K562 (cell line): ENCODE measurements at regions not wholly inside any gene's neighbourhood (a gene's known extent, or its start where the extent isn't known, plus 50 kb on each side); places are given as distances from the start of the nearest gene placed in this dataset.

ENCODE experiments used
- ATAC-seq: fragments of 200-7000 bp; cut with Tn5 transposase; 3 replicates; pipeline ENCODE4 v1.9.1; 2020; ENCODE audit warnings: moderate library complexity
- BruUV-seq: library from RNA; stranded (reverse); fragments of 400-500 nt; replicated peaks from 2 replicates; lab custom pipeline; 2021; lab: Mats Ljungman, UMichigan
- CTCF ChIA-PET: fragments of 300-600 bp; formaldehyde crosslinking; extraction: SDS; loops from one replicate; lab custom pipeline; 2021; ENCODE audit warnings: low intra/inter-chr PET ratio; lab: Yijun Ruan, JAX
- POLR2A ChIA-PET: fragments of 300-600, 350-650 bp; sonication (Branson Sonifier 250); formaldehyde crosslinking; extraction: SDS; loops from one replicate; lab custom pipeline; 2021; ENCODE audit warnings: antibody characterized with exemption, inconsistent platforms; lab: Yijun Ruan, JAX
- DNase-seq, 4 experiments: peaks; one replicate each; pipeline versions ENCODE4 v3.0.0 to v3.0.0-alpha.2; 2011 to 2018; ENCODE audit warnings: low spot score in 3 of 4, mixed read lengths in 3 of 4; ENCODE audit errors: extremely low read depth in 1 of 4
- FAIRE-seq: peaks from 2 replicates; lab custom pipeline; 2011; peaks lifted over from hg19 to GRCh38; lab: Jason Lieb, UNC
- H2AFZ ChIP-seq: 2 replicates; pipeline ENCODE4 v1.6.0; 2011; ENCODE audit warnings: low read depth, low read length, control low read depth, inconsistent platforms
- H3K27ac ChIP-seq: fragments of 200-600 bp; 3 replicates; pipeline ENCODE4 v1.8.0; 2011; ENCODE audit warnings: low read depth, mild to moderate bottlenecking, control low read depth, inconsistent platforms, low read length, moderate library complexity, mixed read lengths; ENCODE audit errors: extremely low read depth
- H3K27me3 ChIP-seq, 2 experiments: fragments of 300-600 bp in 1 of 2; 2 replicates in 1 of 2; 3 replicates in 1 of 2; pipeline versions ENCODE4 v1.6.0 to v1.8.0; 2011; ENCODE audit warnings: inconsistent platforms in 2 of 2, low read length in 2 of 2, mild to moderate bottlenecking in 1 of 2, mixed read lengths in 1 of 2, moderate library complexity in 1 of 2; ENCODE audit not compliant: control insufficient read depth in 2 of 2, insufficient read depth in 2 of 2
- H3K36me3 ChIP-seq: fragments of 300-600 bp; 3 replicates; pipeline ENCODE4 v1.8.0; 2011; ENCODE audit warnings: mild to moderate bottlenecking, low read length, inconsistent platforms; ENCODE audit not compliant: control insufficient read depth, insufficient read depth
- H3K4me1 ChIP-seq, 2 experiments: fragments of 200-600 bp in 1 of 2; replicated peaks in 1 of 2; 2 replicates in 1 of 2; 3 replicates in 1 of 2; pipeline versions ENCODE4 v1.5.1 to v1.8.0; 2011; ENCODE audit warnings: inconsistent platforms in 2 of 2, low read length in 2 of 2, mild to moderate bottlenecking in 1 of 2, mixed read lengths in 1 of 2, moderate library complexity in 1 of 2; ENCODE audit not compliant: control insufficient read depth in 2 of 2, insufficient read depth in 2 of 2
- H3K4me2 ChIP-seq: 2 replicates; pipeline ENCODE4 v1.6.1; 2011; ENCODE audit warnings: low read length, control low read depth, inconsistent platforms, mixed read lengths; ENCODE audit not compliant: insufficient read depth
- H3K4me3 ChIP-seq: fragments of 200-600 bp; sonication (generic), shearing (Covaris generic); 2 replicates; pipeline ENCODE4 v1.5.1; 2016; ENCODE audit warnings: control low read depth, inconsistent platforms
- H3K79me2 ChIP-seq: fragments of 200-600 bp; 3 replicates; pipeline ENCODE4 v1.8.0; 2011; ENCODE audit warnings: low read length, inconsistent platforms; ENCODE audit not compliant: control insufficient read depth, insufficient read depth
- H3K9ac ChIP-seq, 2 experiments: 2 replicates each; pipeline versions ENCODE4 v1.6.0 to v1.6.1; 2011; ENCODE audit warnings: low read depth in 2 of 2, low read length in 2 of 2, control low read depth in 1 of 2, inconsistent platforms in 1 of 2, mild to moderate bottlenecking in 1 of 2, mixed read lengths in 1 of 2; ENCODE audit not compliant: insufficient read depth in 1 of 2
- H3K9me1 ChIP-seq: one replicate; pipeline ENCODE4 v1.6.0; 2011; ENCODE audit warnings: inconsistent platforms, mild to moderate bottlenecking, low read length, moderate library complexity; ENCODE audit not compliant: control insufficient read depth, insufficient read depth
- H3K9me3 ChIP-seq: replicated peaks from 2 replicates; pipeline ENCODE4 v1.5.1; 2011; ENCODE audit warnings: low read depth, low read length, inconsistent platforms; ENCODE audit not compliant: control insufficient read depth, insufficient read depth
- H4K20me1 ChIP-seq: replicated peaks from 2 replicates; pipeline ENCODE4 v1.6.1; 2011; ENCODE audit warnings: low read length, inconsistent platforms, mixed read lengths; ENCODE audit not compliant: control insufficient read depth, insufficient read depth
- CHD4 ChIP-seq: fragments of 200-600 bp; sonication (generic); IDR thresholded peaks from 3 replicates; pipeline ENCODE4 v1.6.1; 2012; ENCODE audit warnings: low read depth, mild to moderate bottlenecking, mixed read lengths, low read length, inconsistent platforms; ENCODE audit not compliant: insufficient read depth, insufficient replicate concordance, poor library complexity, severe bottlenecking
- HNRNPL ChIP-seq: fragments of 200-400 bp; formaldehyde crosslinking; IDR thresholded peaks from 2 replicates; pipeline ENCODE4 v1.6.1; 2017; ENCODE audit warnings: low read depth, mild to moderate bottlenecking, low read length
- JUNB ChIP-seq: fragments of 450-650 bp; formaldehyde crosslinking; conservative IDR thresholded peaks from 2 replicates; pipeline ENCODE4 v1.4.0; 2020; ENCODE audit warnings: mild to moderate bottlenecking
- NFATC3 ChIP-seq: fragments of 450-650 bp; IDR thresholded peaks from 2 replicates; pipeline ENCODE4 v1.6.1; 2017; ENCODE audit warnings: mild to moderate bottlenecking
- PTBP1 ChIP-seq: fragments of 200-400 bp; formaldehyde crosslinking; IDR thresholded peaks from 2 replicates; pipeline ENCODE4 v1.6.1; 2017; ENCODE audit warnings: low read depth, low read length
- SAP30 ChIP-seq: fragments of 200-600 bp; sonication (generic); IDR thresholded peaks from 2 replicates; pipeline ENCODE4 v1.6.1; 2012; ENCODE audit warnings: borderline replicate concordance, low read depth, mild to moderate bottlenecking, moderate library complexity, low read length, control low read depth, inconsistent platforms; ENCODE audit not compliant: insufficient read depth, poor library complexity, severe bottlenecking
- TEAD2 ChIP-seq: fragments of 450-650 bp; IDR thresholded peaks from 2 replicates; pipeline ENCODE4 v1.6.1; 2016; ENCODE audit warnings: missing genetic modification characterization, control low read depth, missing compliant biosample characterization
- ZC3H4 ChIP-seq: sonication (generic); formaldehyde crosslinking; IDR thresholded peaks from 2 replicates; pipeline ENCODE4 v1.9.0; 2021; ENCODE audit warnings: missing genetic modification reagents, borderline replicate concordance
- ZNF507 ChIP-seq: conservative IDR thresholded peaks from 2 replicates; pipeline ENCODE4 v1.6.1; 2017; ENCODE audit warnings: missing genetic modification characterization, missing compliant biosample characterization
- WGBS: fragments of 100-300 bp; shearing (Covaris generic); methylation state at CpG from one replicate; pipeline ENCODE4 v1.1.6; 2016; ENCODE audit warnings: low coverage, mixed read lengths; ENCODE audit not compliant: insufficient coverage; ENCODE audit errors: missing lambda C conversion rate; 5-methylcytosine and 5-hydroxymethylcytosine counted together
- in situ Hi-C: fragments of 300-500 bp; cut with MboI; formaldehyde crosslinking; loops from 4 replicates; pipeline ENCODE4 v1.15.0; 2018; ENCODE audit warnings: inconsistent platforms, mixed read lengths
- intact Hi-C: fragments of 100-400 bp; cut with micrococcal nuclease; formaldehyde crosslinking; loops from 2 replicates; pipeline ENCODE4 v1.14.2; 2022
- TF ChIP-seq, protein P1 (sequence below): fragments of 250-450 bp; sonication (Bioruptor Pico); IDR thresholded peaks from 2 replicates; pipeline ENCODE4 v1.6.1; 2021; ENCODE audit warnings: mild to moderate bottlenecking
- TF ChIP-seq, protein P2 (sequence below): fragments of 250-450 bp; sonication (Bioruptor Pico); IDR thresholded peaks from 2 replicates; pipeline ENCODE4 v1.5.0; 2021
- TF ChIP-seq, protein P3 (sequence below): sonication (generic); formaldehyde crosslinking; IDR thresholded peaks from 2 replicates; pipeline ENCODE4 v1.8.0; 2022; ENCODE audit warnings: mild to moderate bottlenecking, missing genetic modification reagents, borderline replicate concordance

DNA sequence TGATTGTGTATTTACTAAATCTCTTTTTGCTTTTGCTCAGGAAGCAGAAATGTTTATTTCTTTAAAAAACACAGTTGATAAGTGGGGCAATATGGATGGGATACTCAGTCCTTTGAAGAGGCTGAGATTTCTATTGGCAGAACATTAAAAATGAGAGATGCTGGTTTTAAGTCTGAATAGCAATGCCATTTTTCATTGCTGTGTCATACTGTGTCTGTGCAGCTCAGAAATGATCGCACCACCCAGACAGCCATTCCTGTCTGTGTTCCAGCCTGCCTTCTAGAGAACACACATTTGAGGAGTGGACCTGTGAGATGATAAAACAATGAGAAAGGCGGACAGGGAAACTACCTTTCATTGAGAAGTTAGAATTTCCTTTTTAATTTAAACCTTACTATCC is 231.2 kb upstream of the USP24 start:
- H3K36me3 ChIP-seq: no peaks in the 10 kb centered on the region
- POLR2A ChIA-PET: interaction anchor here (1.5 kb wide), 1 partner anchor 18 kb away, joined by 6 read pairs; no protein-coding TSS in a partner anchor
- H3K4me2 ChIP-seq: no peak overlapping the region
- H3K4me3 ChIP-seq: no peak overlapping the region
- in situ Hi-C loops: no loop called here
- BruUV-seq: no TSS peak
- H3K27ac ChIP-seq: no peak overlapping the region
- FAIRE-seq: no peak
- H3K79me2 ChIP-seq: no peaks in the 10 kb centered on the region
- intact Hi-C loops: no loop called here
- H3K9me3 ChIP-seq: no peaks in the 10 kb centered on the region
- peaks cover 0 to 14% of the 10 kb centered on the region in 2 experiments; a peak in 3 of 5 replicates for H3K4me1 ChIP-seq
- H3K9ac ChIP-seq: no peak overlapping the region
- no peak for ATAC-seq
- H3K27me3 ChIP-seq: no peaks in the 10 kb centered on the region
- TF ChIP-seq CHD4 (no peak), TEAD2 (tag) (no peak)
- TF ChIP-seq, all 486 proteins: peak for 0
- Histone ChIP-seq H4K20me1 (no peaks in the 10 kb centered on the region), H3K9me1 (no peaks in the 10 kb centered on the region), H2AFZ (no peak overlapping the region)
- 31% methylated on average over 2 of the region's 2 CpGs for WGBS
- CTCF ChIA-PET: no interaction called here
- DNase-seq: no peak

DNA sequence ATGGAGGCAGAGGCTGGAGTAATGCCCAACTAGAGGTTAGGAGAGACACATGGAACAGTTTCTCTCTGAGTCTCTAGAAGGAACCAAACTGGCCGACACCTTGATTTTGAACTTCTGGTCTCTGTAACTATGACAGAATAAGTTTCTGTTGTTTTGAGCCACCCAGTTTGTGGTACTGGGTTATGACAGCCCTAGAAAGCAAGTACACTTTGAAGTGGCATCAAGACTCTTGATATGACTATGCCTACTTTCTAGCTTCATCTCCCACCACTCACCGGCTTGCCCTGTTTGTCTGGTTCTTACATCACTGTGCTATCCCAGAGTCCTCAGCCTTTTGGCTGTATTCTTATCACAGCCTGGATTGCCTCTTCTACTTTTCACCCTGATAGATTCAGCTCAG is 230.3 kb upstream of the USP24 start:
- FAIRE-seq: no peak
- 52% methylated on average over 2 of the region's 2 CpGs for WGBS
- TF ChIP-seq HNRNPL (no peak), JUNB (no peak), ZC3H4 (no peak), SAP30 (no peak), ZNF507 (tag) (no peak), NFATC3 (no peak), PTBP1 (no peak)
- TF ChIP-seq, protein P1, sequence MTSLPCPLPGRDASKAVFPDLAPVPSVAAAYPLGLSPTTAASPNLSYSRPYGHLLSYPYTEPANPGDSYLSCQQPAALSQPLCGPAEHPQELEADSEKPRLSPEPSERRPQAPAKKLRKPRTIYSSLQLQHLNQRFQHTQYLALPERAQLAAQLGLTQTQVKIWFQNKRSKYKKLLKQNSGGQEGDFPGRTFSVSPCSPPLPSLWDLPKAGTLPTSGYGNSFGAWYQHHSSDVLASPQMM (CRISPR knock-in tag): no peak
- TF ChIP-seq, protein P2, sequence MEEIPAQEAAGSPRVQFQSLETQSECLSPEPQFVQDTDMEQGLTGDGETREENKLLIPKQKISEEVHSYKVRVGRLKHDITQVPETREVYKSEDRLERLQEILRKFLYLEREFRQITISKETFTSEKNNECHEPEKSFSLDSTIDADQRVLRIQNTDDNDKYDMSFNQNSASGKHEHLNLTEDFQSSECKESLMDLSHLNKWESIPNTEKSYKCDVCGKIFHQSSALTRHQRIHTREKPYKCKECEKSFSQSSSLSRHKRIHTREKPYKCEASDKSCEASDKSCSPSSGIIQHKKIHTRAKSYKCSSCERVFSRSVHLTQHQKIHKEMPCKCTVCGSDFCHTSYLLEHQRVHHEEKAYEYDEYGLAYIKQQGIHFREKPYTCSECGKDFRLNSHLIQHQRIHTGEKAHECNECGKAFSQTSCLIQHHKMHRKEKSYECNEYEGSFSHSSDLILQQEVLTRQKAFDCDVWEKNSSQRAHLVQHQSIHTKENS (CRISPR knock-in tag): no peak
- TF ChIP-seq, protein P3, sequence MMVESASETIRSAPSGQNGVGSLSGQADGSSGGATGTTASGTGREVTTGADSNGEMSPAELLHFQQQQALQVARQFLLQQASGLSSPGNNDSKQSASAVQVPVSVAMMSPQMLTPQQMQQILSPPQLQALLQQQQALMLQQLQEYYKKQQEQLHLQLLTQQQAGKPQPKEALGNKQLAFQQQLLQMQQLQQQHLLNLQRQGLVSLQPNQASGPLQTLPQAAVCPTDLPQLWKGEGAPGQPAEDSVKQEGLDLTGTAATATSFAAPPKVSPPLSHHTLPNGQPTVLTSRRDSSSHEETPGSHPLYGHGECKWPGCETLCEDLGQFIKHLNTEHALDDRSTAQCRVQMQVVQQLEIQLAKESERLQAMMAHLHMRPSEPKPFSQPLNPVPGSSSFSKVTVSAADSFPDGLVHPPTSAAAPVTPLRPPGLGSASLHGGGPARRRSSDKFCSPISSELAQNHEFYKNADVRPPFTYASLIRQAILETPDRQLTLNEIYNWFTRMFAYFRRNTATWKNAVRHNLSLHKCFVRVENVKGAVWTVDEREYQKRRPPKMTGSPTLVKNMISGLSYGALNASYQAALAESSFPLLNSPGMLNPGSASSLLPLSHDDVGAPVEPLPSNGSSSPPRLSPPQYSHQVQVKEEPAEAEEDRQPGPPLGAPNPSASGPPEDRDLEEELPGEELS (CRISPR knock-in tag): no peak

More for the DNA sequence above, 230.3 kb upstream of the USP24 start:
- in situ Hi-C loops (no loop called here), intact Hi-C loops (no loop called here)
- no peak overlapping the region for H3K9ac ChIP-seq
- no peaks in the 10 kb centered on the region for H4K20me1 ChIP-seq
- ChIA-PET POLR2A (interaction anchor here (1.5 kb wide), 1 partner anchor 19 kb away, joined by 6 read pairs; no protein-coding TSS in a partner anchor), CTCF (no interaction called here)
- H3K4me3 ChIP-seq: no peak overlapping the region
- H3K4me2 ChIP-seq: no peak overlapping the region
- H2AFZ ChIP-seq: no peak overlapping the region
- peaks cover 0 to 14% of the 10 kb centered on the region in 2 experiments; a peak in 3 of 5 replicates for H3K4me1 ChIP-seq
- DNase-seq (no peak), ATAC-seq (no peak)
- no peaks in the 10 kb centered on the region for H3K9me3 ChIP-seq
- no peaks in the 10 kb centered on the region for H3K79me2 ChIP-seq
- H3K9me1 ChIP-seq: no peaks in the 10 kb centered on the region
- no peaks in the 10 kb centered on the region for H3K27me3 ChIP-seq
- no peaks in the 10 kb centered on the region for H3K36me3 ChIP-seq
- no peak overlapping the region for H3K27ac ChIP-seq
- no TSS peak for BruUV-seq
